OCI-LY3 (cell line): ENCODE measurements at regions not wholly inside any gene's neighbourhood (a gene's known extent, or its start where the extent isn't known, plus 50 kb on each side); places are given as distances from the start of the nearest gene placed in this dataset.

ENCODE experiments used
- H2AFZ ChIP-seq: fragments of 200-600, 300-600 bp; shearing (Covaris generic); 2 replicates; pipeline ENCODE4 v1.6.0; 2014; ENCODE audit warnings: antibody characterized with exemption, low read depth, low read length
- H3K27ac ChIP-seq: fragments of 200-600, 300-600 bp; sonication (generic); 2 replicates; pipeline ENCODE4 v1.5.1; 2014; ENCODE audit warnings: mild to moderate bottlenecking, low read length, moderate library complexity, mixed read lengths
- H3K27me3 ChIP-seq: fragments of 200-600, 300-600 bp; sonication (generic); 2 replicates; pipeline ENCODE4 v1.6.1; 2014; ENCODE audit warnings: low read depth, low read length, mixed read lengths
- H3K36me3 ChIP-seq: fragments of 200-600, 300-600 bp; sonication (generic); replicated peaks from 2 replicates; pipeline ENCODE3; 2014; ENCODE audit warnings: low read depth, low read length, mixed read lengths
- H3K4me1 ChIP-seq: fragments of 300-600, 200-600 bp; sonication (generic); 2 replicates; pipeline ENCODE4 v1.6.1; 2014; ENCODE audit warnings: low read length, mixed read lengths
- H3K4me2 ChIP-seq: fragments of 200-600, 300-600 bp; sonication (generic); 2 replicates; pipeline ENCODE4 v1.6.1; 2014; ENCODE audit warnings: low read length, mixed read lengths
- H3K4me3 ChIP-seq: fragments of 300-600, 200-600 bp; sonication (generic); 2 replicates; pipeline ENCODE4 v1.5.1; 2014; ENCODE audit warnings: antibody characterized with exemption, mild to moderate bottlenecking, low read length, moderate library complexity
- H3K79me2 ChIP-seq: fragments of 300-600, 200-600 bp; shearing (Covaris generic); 2 replicates; pipeline ENCODE4 v1.6.1; 2014; ENCODE audit warnings: mild to moderate bottlenecking, low read length, mixed read lengths
- H3K9ac ChIP-seq: fragments of 300-600, 200-600 bp; shearing (Covaris generic); 2 replicates; pipeline ENCODE4 v1.6.0; 2014; ENCODE audit warnings: mild to moderate bottlenecking, low read length, moderate library complexity
- H3K9me3 ChIP-seq: fragments of 200-600, 300-600 bp; shearing (Covaris generic); 2 replicates; pipeline ENCODE4 v1.6.1; 2014; ENCODE audit warnings: low read length, mixed read lengths; ENCODE audit not compliant: insufficient read depth
- H4K20me1 ChIP-seq: fragments of 200-600, 300-600 bp; sonication (generic); 2 replicates; pipeline ENCODE4 v1.6.1; 2016; ENCODE audit warnings: low read length, mixed read lengths; ENCODE audit not compliant: insufficient read depth
- CTCF ChIP-seq: fragments of 200-600, 300-600 bp; sonication (generic); IDR thresholded peaks from 2 replicates; pipeline ENCODE4 v1.5.1; 2014; ENCODE audit warnings: antibody characterized with exemption, low read length, low read depth
- EZH2phosphoT487 ChIP-seq: fragments of 200-600 bp; shearing (Covaris generic); IDR thresholded peaks from 2 replicates; pipeline ENCODE4 v1.6.1; 2018; ENCODE audit warnings: antibody characterized with exemption, mixed run types, low read depth

- no peaks in the 10 kb centered on the region for H4K20me1 ChIP-seq
- no peak overlapping the region for H3K4me3 ChIP-seq
- H3K9me3 ChIP-seq = no peaks in the 10 kb centered on the region
- no peaks in the 10 kb centered on the region for H3K79me2 ChIP-seq
- H3K27me3 ChIP-seq = no peaks in the 10 kb centered on the region
- no peaks in the 10 kb centered on the region for H3K36me3 ChIP-seq
- no peak overlapping the region for H2AFZ ChIP-seq
- TF ChIP-seq CTCF (no peak), EZH2phosphoT487 (no peak)
- H3K4me1 ChIP-seq = no peaks in the 10 kb centered on the region
- H3K27ac ChIP-seq = no peak overlapping the region
- no peak overlapping the region for H3K4me2 ChIP-seq
- H3K9ac ChIP-seq = no peak overlapping the region
Measured at GRCh38 chr10:131804551-131805295, 96.1 kb upstream of the PPP2R2D start.

- no peak overlapping the region for H2AFZ ChIP-seq
- H3K9me3 ChIP-seq = no peaks in the 10 kb centered on the region
- no peaks in the 10 kb centered on the region for H3K4me1 ChIP-seq
- no peak overlapping the region for H3K4me2 ChIP-seq
- H3K27ac ChIP-seq = no peak overlapping the region
- H3K79me2 ChIP-seq = no peaks in the 10 kb centered on the region
- H3K27me3 ChIP-seq = no peaks in the 10 kb centered on the region
- H3K9ac ChIP-seq = no peak overlapping the region
- no peak for TF ChIP-seq EZH2phosphoT487
- TF ChIP-seq CTCF = no peak
- no peaks in the 10 kb centered on the region for H4K20me1 ChIP-seq
- no peak overlapping the region for H3K4me3 ChIP-seq
- no peaks in the 10 kb centered on the region for H3K36me3 ChIP-seq
Measured at GRCh38 chr10:131805696-131806095, 95.1 kb upstream of the PPP2R2D start.

- no peaks in the 10 kb centered on the region for H4K20me1 ChIP-seq
- no peak overlapping the region for H3K4me3 ChIP-seq
- H3K27ac ChIP-seq = no peak overlapping the region
- no peaks in the 10 kb centered on the region for H3K4me1 ChIP-seq
- H3K9me3 ChIP-seq = no peaks in the 10 kb centered on the region
- no peaks in the 10 kb centered on the region for H3K27me3 ChIP-seq
- H3K4me2 ChIP-seq = no peak overlapping the region
- no peaks in the 10 kb centered on the region for H3K36me3 ChIP-seq
- H3K9ac ChIP-seq = no peak overlapping the region
- TF ChIP-seq CTCF (no peak), EZH2phosphoT487 (no peak)
- H3K79me2 ChIP-seq = no peaks in the 10 kb centered on the region
- no peak overlapping the region for H2AFZ ChIP-seq
Measured at GRCh38 chr10:131806146-131806545, 94.7 kb upstream of the PPP2R2D start.

- Histone ChIP-seq H3K4me2 (no peak overlapping the region), H4K20me1 (no peaks in the 10 kb centered on the region), H3K79me2 (no peaks in the 10 kb centered on the region), H3K4me3 (no peak overlapping the region), H3K9me3 (no peaks in the 10 kb centered on the region), H2AFZ (no peak overlapping the region), H3K9ac (no peak overlapping the region), H3K4me1 (no peaks in the 10 kb centered on the region), H3K27ac (no peak overlapping the region), H3K36me3 (no peaks in the 10 kb centered on the region), H3K27me3 (no peaks in the 10 kb centered on the region)
- TF ChIP-seq CTCF (no peak), EZH2phosphoT487 (no peak)
Measured at GRCh38 chr10:131806646-131807317, 94.0 kb upstream of the PPP2R2D start.
